Prostate gland (tissue), 2 donors: ENCODE measurements at regions not wholly inside any gene's neighbourhood (a gene's known extent, or its start where the extent isn't known, plus 50 kb on each side); places are given as distances from the start of the nearest gene placed in this dataset.

Experiments used
- CTCF ChIP-seq, 4 experiments: fragments of 200-600 bp in 2 of 4; fragments of 450-650 bp in 2 of 4; sonication (generic) in 2 of 4; IDR thresholded peaks; 1 replicate in 3 of 4; 2 replicates in 1 of 4; pipeline ENCODE4 v1.5.1; 2016 to 2019; ENCODE audit warnings: antibody characterized with exemption in 4 of 4, mild to moderate bottlenecking in 2 of 4, moderate library complexity in 2 of 4
- POLR2A ChIP-seq: fragments of 450-650 bp; IDR thresholded peaks from one replicate; pipeline ENCODE4 v1.6.1; 2016; ENCODE audit warnings: antibody characterized with exemption, mild to moderate bottlenecking
- POLR2AphosphoS5 ChIP-seq: sonication (generic); formaldehyde crosslinking; IDR thresholded peaks from one replicate; pipeline ENCODE4 v1.6.1; 2017; ENCODE audit warnings: antibody characterized with exemption

- TF ChIP-seq CTCF (IDR thresholded peaks at IDR 0.05): no peak
- TF ChIP-seq POLR2A: no peak
- no peak for TF ChIP-seq POLR2AphosphoS5
Measured at GRCh38 chr11:8745431-8746253, 63.0 kb downstream of the RPL27A start.
